Effector CD8-positive, alpha-beta T cell (primary cell): ENCODE measurements at regions not wholly inside any gene's neighbourhood (a gene's known extent, or its start where the extent isn't known, plus 50 kb on each side); places are given as distances from the start of the nearest gene placed in this dataset.

Experiments used
- DNase-seq: peaks from one replicate; lab custom pipeline; 2025; lab: John Stamatoyannopoulos, UW

- DNase-seq, result no peak
Measured at GRCh38 chr2:58667137-58667774, 426.1 kb upstream of the FANCL start.

GRCh38 chr2:58666323-58666970 is 425.3 kb upstream of the FANCL start:
- DNase-seq, result no peak

GRCh38 chr2:58665154-58665553 is 424.0 kb upstream of the FANCL start:
- no peak for DNase-seq

- no peak for DNase-seq
Measured at GRCh38 chr2:58664523-58665151, 423.5 kb upstream of the FANCL start.

GRCh38 chr2:58660046-58660445 is 418.9 kb upstream of the FANCL start:
- no peak for DNase-seq

GRCh38 chr2:58655152-58655551 is 414.0 kb upstream of the FANCL start:
- no peak for DNase-seq

GRCh38 chr2:58651930-58652329 is 410.8 kb upstream of the FANCL start:
- DNase-seq, result no peak

- no peak for DNase-seq
Measured at GRCh38 chr2:58650781-58651180, 409.7 kb upstream of the FANCL start.

GRCh38 chr2:58649756-58650155 is 408.6 kb upstream of the FANCL start:
- DNase-seq, result no peak

- DNase-seq, result no peak
Measured at GRCh38 chr2:58645017-58645416, 403.9 kb upstream of the FANCL start.

- DNase-seq, result no peak
Measured at GRCh38 chr2:58644451-58644850, 403.3 kb upstream of the FANCL start.

- DNase-seq, result no peak
Measured at GRCh38 chr2:58641001-58641400, 399.9 kb upstream of the FANCL start.

GRCh38 chr2:58640042-58640441 is 398.9 kb upstream of the FANCL start:
- no peak for DNase-seq

- no peak for DNase-seq
Measured at GRCh38 chr2:58638256-58638805, 397.2 kb upstream of the FANCL start.

GRCh38 chr2:58636872-58637271 is 395.7 kb upstream of the FANCL start:
- no peak for DNase-seq

- DNase-seq, result no peak
Measured at GRCh38 chr2:58635801-58636375, 394.8 kb upstream of the FANCL start.

- DNase-seq, result no peak
Measured at GRCh38 chr2:58634653-58635370, 393.7 kb upstream of the FANCL start.

- DNase-seq, result no peak
Measured at GRCh38 chr2:58633613-58634365, 392.7 kb upstream of the FANCL start.

- DNase-seq, result no peak
Measured at GRCh38 chr2:58631986-58632385, 390.9 kb upstream of the FANCL start.

- no peak for DNase-seq
Measured at GRCh38 chr2:58629545-58630119, 388.5 kb upstream of the FANCL start.

GRCh38 chr2:58620896-58621295 is 379.8 kb upstream of the FANCL start:
- no peak for DNase-seq
